Loucy (cell line): ENCODE measurements at regions not wholly inside any gene's neighbourhood (a gene's known extent, or its start where the extent isn't known, plus 50 kb on each side); places are given as distances from the start of the nearest gene placed in this dataset.

Experiments used
- H2AFZ ChIP-seq: fragments of 200-600 bp; sonication (generic); 2 replicates; pipeline ENCODE4 v1.6.0; 2016; ENCODE audit warnings: antibody characterized with exemption, mild to moderate bottlenecking, low read length, moderate library complexity
- H3F3A ChIP-seq: fragments of 200-600 bp; 2 replicates; pipeline ENCODE4 v1.6.0; 2016; ENCODE audit warnings: antibody characterized with exemption, low read depth, mild to moderate bottlenecking
- H3K27me3 ChIP-seq: fragments of 200-600 bp; sonication (generic); 2 replicates; pipeline ENCODE4 v1.6.1; 2014; ENCODE audit warnings: low read length, mild to moderate bottlenecking; ENCODE audit not compliant: insufficient read depth, poor library complexity, severe bottlenecking
- H3K36me3 ChIP-seq: fragments of 200-600 bp; sonication (generic); 2 replicates; pipeline ENCODE4 v1.6.1; 2016; ENCODE audit warnings: low read length; ENCODE audit not compliant: insufficient read depth
- H3K4me1 ChIP-seq: fragments of 200-600 bp; sonication (generic); 2 replicates; pipeline ENCODE4 v1.5.1; 2014; ENCODE audit warnings: low read length, mild to moderate bottlenecking; ENCODE audit not compliant: insufficient read depth, poor library complexity, severe bottlenecking
- H3K4me2 ChIP-seq: fragments of 200-600 bp; sonication (generic); 2 replicates; pipeline ENCODE4 v1.6.0; 2014; ENCODE audit warnings: antibody characterized with exemption, low read length, low read depth, mild to moderate bottlenecking; ENCODE audit not compliant: poor library complexity, severe bottlenecking
- H3K4me3 ChIP-seq: fragments of 200-600 bp; sonication (generic); 2 replicates; pipeline ENCODE4 v1.5.1; 2014; ENCODE audit warnings: low read length, mild to moderate bottlenecking, mixed read lengths; ENCODE audit not compliant: poor library complexity, severe bottlenecking
- H3K79me2 ChIP-seq: fragments of 200-600 bp; sonication (generic); 2 replicates; pipeline ENCODE4 v1.6.1; 2014; ENCODE audit warnings: low read length; ENCODE audit not compliant: insufficient read depth
- H3K9ac ChIP-seq: fragments of 200-600 bp; sonication (generic); 2 replicates; pipeline ENCODE4 v1.6.0; 2014; ENCODE audit warnings: mild to moderate bottlenecking, low read depth, low read length, moderate library complexity; ENCODE audit not compliant: poor library complexity, severe bottlenecking
- H3K9me2 ChIP-seq: fragments of 200-600 bp; sonication (generic); replicated peaks from 2 replicates; pipeline ENCODE4 v1.6.1; 2016; ENCODE audit warnings: low read depth, low read length, mixed read lengths
- H3K9me3 ChIP-seq: fragments of 200-600 bp; sonication (generic); 2 replicates; pipeline ENCODE4 v1.6.1; 2014; ENCODE audit warnings: mild to moderate bottlenecking, antibody characterized with exemption, low read length, low read depth; ENCODE audit not compliant: insufficient read depth
- H4K20me1 ChIP-seq: fragments of 200-600 bp; sonication (generic); 2 replicates; pipeline ENCODE4 v1.6.0; 2014; ENCODE audit warnings: antibody characterized with exemption, low read length, mild to moderate bottlenecking; ENCODE audit not compliant: insufficient read depth, poor library complexity, severe bottlenecking
- EZH2phosphoT487 ChIP-seq: fragments of 200-600 bp; IDR thresholded peaks from 2 replicates; pipeline ENCODE4 v1.6.1; 2018; ENCODE audit warnings: antibody characterized with exemption, mild to moderate bottlenecking, moderate library complexity, borderline replicate concordance
- TF ChIP-seq, protein P1 (sequence below): fragments of 200-600 bp; sonication (generic); conservative IDR thresholded peaks from 2 replicates; pipeline ENCODE4 v1.5.1; 2014; ENCODE audit warnings: mild to moderate bottlenecking, antibody characterized with exemption, low read length

DNA sequence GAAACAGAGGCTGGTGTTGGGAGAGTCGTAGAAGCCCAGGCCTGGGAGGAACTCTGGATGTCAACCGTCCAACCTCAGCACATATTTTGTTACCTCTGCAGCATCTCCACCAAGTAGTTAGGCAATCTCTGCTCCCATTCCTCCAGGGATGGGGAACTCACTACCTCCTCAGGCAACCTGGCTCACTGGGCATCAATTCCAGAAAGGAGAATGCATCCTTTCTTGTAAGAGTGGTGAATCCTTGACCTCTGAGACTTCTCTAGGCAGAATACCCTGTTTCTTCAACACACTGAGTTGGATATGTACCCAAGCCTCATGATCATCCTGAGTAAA is 136.7 kb upstream of the ZMIZ1 start:
- no peak for TF ChIP-seq EZH2phosphoT487
- TF ChIP-seq, protein P1, sequence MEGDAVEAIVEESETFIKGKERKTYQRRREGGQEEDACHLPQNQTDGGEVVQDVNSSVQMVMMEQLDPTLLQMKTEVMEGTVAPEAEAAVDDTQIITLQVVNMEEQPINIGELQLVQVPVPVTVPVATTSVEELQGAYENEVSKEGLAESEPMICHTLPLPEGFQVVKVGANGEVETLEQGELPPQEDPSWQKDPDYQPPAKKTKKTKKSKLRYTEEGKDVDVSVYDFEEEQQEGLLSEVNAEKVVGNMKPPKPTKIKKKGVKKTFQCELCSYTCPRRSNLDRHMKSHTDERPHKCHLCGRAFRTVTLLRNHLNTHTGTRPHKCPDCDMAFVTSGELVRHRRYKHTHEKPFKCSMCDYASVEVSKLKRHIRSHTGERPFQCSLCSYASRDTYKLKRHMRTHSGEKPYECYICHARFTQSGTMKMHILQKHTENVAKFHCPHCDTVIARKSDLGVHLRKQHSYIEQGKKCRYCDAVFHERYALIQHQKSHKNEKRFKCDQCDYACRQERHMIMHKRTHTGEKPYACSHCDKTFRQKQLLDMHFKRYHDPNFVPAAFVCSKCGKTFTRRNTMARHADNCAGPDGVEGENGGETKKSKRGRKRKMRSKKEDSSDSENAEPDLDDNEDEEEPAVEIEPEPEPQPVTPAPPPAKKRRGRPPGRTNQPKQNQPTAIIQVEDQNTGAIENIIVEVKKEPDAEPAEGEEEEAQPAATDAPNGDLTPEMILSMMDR, result no peak
- Histone ChIP-seq H3K9me3 (no peaks in the 10 kb centered on the region), H3K9me2 (no peaks in the 10 kb centered on the region), H3K9ac (no peak overlapping the region), H3K4me3 (no peak overlapping the region), H3K27me3 (no peaks in the 10 kb centered on the region), H3K79me2 (no peaks in the 10 kb centered on the region), H2AFZ (no peak overlapping the region), H4K20me1 (no peaks in the 10 kb centered on the region), H3K4me1 (no peaks in the 10 kb centered on the region), H3K4me2 (no peak overlapping the region), H3F3A (no peaks in the 10 kb centered on the region), H3K36me3 (no peaks in the 10 kb centered on the region)

DNA sequence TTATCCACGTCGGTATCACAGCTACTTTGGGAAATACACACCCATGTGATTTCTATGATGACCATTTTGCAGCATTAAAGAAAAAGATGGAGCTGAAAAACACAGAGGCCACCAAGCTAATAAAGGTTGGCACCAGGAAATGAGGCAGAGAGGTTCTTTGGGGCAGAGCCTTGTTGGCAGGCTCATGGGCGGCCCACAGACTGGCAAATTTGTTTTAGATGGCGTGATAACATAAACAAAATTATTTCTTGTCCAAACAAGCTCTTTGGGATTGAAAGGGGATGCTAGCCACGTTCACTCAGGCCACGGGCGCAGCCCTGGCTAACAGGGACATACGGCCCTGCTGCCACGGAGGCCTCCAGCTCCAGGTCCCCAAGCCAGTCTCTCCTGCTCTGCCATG is 135.9 kb upstream of the ZMIZ1 start:
- Histone ChIP-seq H3K36me3 (no peaks in the 10 kb centered on the region), H3K4me2 (no peak overlapping the region), H4K20me1 (no peaks in the 10 kb centered on the region), H3K4me1 (no peaks in the 10 kb centered on the region), H3K79me2 (no peaks in the 10 kb centered on the region), H3K9me3 (no peaks in the 10 kb centered on the region), H3K4me3 (no peak overlapping the region), H3K9me2 (no peaks in the 10 kb centered on the region), H3K9ac (no peak overlapping the region), H3F3A (no peaks in the 10 kb centered on the region), H2AFZ (no peak overlapping the region), H3K27me3 (no peaks in the 10 kb centered on the region)
- TF ChIP-seq, protein P1, result no peak
- no peak for TF ChIP-seq EZH2phosphoT487

DNA sequence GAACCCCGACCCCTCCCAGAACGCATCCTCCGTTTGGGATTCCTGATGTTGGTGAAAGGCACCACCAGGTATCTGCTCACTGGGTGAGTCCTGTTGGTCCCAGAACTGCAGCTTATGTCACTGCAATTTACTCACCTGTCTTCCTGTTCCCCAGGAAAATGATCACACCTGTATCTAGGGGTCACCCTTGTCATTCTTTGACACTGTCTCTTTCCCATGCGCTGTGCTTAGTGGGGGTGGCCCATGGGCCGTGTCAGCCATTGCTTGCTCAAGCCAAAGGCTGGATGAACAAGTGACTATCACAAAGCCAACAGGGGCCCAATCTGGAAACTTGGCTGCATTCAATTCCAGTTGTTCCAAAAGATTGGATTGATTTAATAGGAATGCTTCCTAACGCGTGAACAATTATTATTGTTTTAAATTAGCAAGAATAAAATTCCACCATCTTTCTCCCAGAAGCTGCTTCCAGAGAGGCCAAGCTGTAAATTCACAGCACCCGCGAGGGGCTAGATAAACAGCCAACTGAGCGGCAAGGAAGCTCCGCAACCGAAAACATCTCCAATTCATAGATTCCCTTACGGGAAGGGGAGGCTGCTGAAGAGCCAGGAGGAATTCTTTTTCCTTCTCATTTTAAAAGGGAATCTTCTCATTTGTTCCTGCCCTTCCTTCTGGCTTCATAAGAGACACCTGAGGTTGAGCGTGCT is 134.8 kb upstream of the ZMIZ1 start:
- Histone ChIP-seq H3K9ac (no peak overlapping the region), H3K9me3 (no peaks in the 10 kb centered on the region), H3K4me3 (no peak overlapping the region), H3K4me2 (no peak overlapping the region), H2AFZ (no peak overlapping the region), H3K9me2 (no peaks in the 10 kb centered on the region), H3K36me3 (no peaks in the 10 kb centered on the region), H3K4me1 (no peaks in the 10 kb centered on the region), H3F3A (no peaks in the 10 kb centered on the region), H3K79me2 (no peaks in the 10 kb centered on the region), H4K20me1 (no peaks in the 10 kb centered on the region), H3K27me3 (no peaks in the 10 kb centered on the region)
- TF ChIP-seq, protein P1, result no peak
- no peak for TF ChIP-seq EZH2phosphoT487
